ENCODE measurements at regions not wholly inside any gene's neighbourhood (a gene's known extent, or its start where the extent isn't known, plus 50 kb on each side); places are given as distances from the start of the nearest gene placed in this dataset.

GRCh38 chr13:84683448-84683847, 801.2 kb upstream of the SLITRK1 start:
- Histone ChIP-seq H3K4me2 (ENCODE audit: low read length) (no peak overlapping the region), H3F3A (ENCODE audit: insufficient read depth, low read length) (no peaks in the 10 kb centered on the region), H3K27me3 (ENCODE audit: insufficient read depth, low read length) (no peaks in the 10 kb centered on the region), H3K27ac (ENCODE audit: low read depth, low read length, poor library complexity, severe bottlenecking) (no peak overlapping the region), H4K20me1 (ENCODE audit: insufficient read depth, low read length) (no peaks in the 10 kb centered on the region), H3K4me1 (ENCODE audit: insufficient read depth, low read length, severe bottlenecking) (no peaks in the 10 kb centered on the region), H3K9me2 (ENCODE audit: low read depth, low read length) (no peaks in the 10 kb centered on the region), H3K4me3 (ENCODE audit: low read depth, low read length, poor library complexity, severe bottlenecking) (no peak overlapping the region), H2AFZ (ENCODE audit: low read length) (no peak overlapping the region), H3K79me2 (ENCODE audit: insufficient read depth, low read length) (no peaks in the 10 kb centered on the region), H3K36me3 (ENCODE audit: insufficient read depth, low read length) (no peaks in the 10 kb centered on the region), H3K9me3 (ENCODE audit: low read length) (no peaks in the 10 kb centered on the region), H3K9ac (ENCODE audit: low read length) (no peak overlapping the region)
- TF ChIP-seq, protein P1, sequence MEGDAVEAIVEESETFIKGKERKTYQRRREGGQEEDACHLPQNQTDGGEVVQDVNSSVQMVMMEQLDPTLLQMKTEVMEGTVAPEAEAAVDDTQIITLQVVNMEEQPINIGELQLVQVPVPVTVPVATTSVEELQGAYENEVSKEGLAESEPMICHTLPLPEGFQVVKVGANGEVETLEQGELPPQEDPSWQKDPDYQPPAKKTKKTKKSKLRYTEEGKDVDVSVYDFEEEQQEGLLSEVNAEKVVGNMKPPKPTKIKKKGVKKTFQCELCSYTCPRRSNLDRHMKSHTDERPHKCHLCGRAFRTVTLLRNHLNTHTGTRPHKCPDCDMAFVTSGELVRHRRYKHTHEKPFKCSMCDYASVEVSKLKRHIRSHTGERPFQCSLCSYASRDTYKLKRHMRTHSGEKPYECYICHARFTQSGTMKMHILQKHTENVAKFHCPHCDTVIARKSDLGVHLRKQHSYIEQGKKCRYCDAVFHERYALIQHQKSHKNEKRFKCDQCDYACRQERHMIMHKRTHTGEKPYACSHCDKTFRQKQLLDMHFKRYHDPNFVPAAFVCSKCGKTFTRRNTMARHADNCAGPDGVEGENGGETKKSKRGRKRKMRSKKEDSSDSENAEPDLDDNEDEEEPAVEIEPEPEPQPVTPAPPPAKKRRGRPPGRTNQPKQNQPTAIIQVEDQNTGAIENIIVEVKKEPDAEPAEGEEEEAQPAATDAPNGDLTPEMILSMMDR (IDR thresholded peaks at IDR 0.05; ENCODE audit: low read length): no peak
- TF ChIP-seq EZH2 (IDR thresholded peaks at IDR 0.05; ENCODE audit: borderline replicate concordance, low read length): no peak

- no peaks in the 10 kb centered on the region for H3K9me2 ChIP-seq (ENCODE audit: low read depth, low read length)
- TF ChIP-seq, protein P1 (IDR thresholded peaks at IDR 0.05; ENCODE audit: low read length): no peak
- TF ChIP-seq EZH2 (IDR thresholded peaks at IDR 0.05; ENCODE audit: borderline replicate concordance, low read length): no peak
Measured at GRCh38 chr13:84677836-84678235, 795.6 kb upstream of the SLITRK1 start.

GRCh38 chr13:84672616-84673015, 790.3 kb upstream of the SLITRK1 start:
- H3K4me3 ChIP-seq (ENCODE audit: low read depth, low read length, poor library complexity, severe bottlenecking): no peak overlapping the region
- H4K20me1 ChIP-seq (ENCODE audit: insufficient read depth, low read length): no peaks in the 10 kb centered on the region; the same call in 1 of the 2 replicates
- H3K79me2 ChIP-seq (ENCODE audit: insufficient read depth, low read length): no peaks in the 10 kb centered on the region
- H3K27ac ChIP-seq (ENCODE audit: low read depth, low read length, poor library complexity, severe bottlenecking): no peak overlapping the region
- H2AFZ ChIP-seq (ENCODE audit: low read length): no peak overlapping the region
- H3K9me3 ChIP-seq (ENCODE audit: low read length): no peaks in the 10 kb centered on the region
- H3K4me2 ChIP-seq (ENCODE audit: low read length): no peak overlapping the region
- H3F3A ChIP-seq (ENCODE audit: insufficient read depth, low read length): no peaks in the 10 kb centered on the region
- no peak for TF ChIP-seq EZH2 (IDR thresholded peaks at IDR 0.05; ENCODE audit: borderline replicate concordance, low read length)
- TF ChIP-seq, protein P1 (IDR thresholded peaks at IDR 0.05; ENCODE audit: low read length): no peak
- H3K27me3 ChIP-seq (ENCODE audit: insufficient read depth, low read length): no peaks in the 10 kb centered on the region
- no peaks in the 10 kb centered on the region for H3K36me3 ChIP-seq (ENCODE audit: insufficient read depth, low read length)
- H3K4me1 ChIP-seq (ENCODE audit: insufficient read depth, low read length, severe bottlenecking): no peaks in the 10 kb centered on the region
- no peaks in the 10 kb centered on the region for H3K9me2 ChIP-seq (ENCODE audit: low read depth, low read length)
- no peak overlapping the region for H3K9ac ChIP-seq (ENCODE audit: low read length)

More at GRCh38 chr13:84677836-84678235, 795.6 kb upstream of the SLITRK1 start:
- Histone ChIP-seq H3K4me3 (ENCODE audit: low read depth, low read length, poor library complexity, severe bottlenecking) (no peak overlapping the region), H3K9me3 (ENCODE audit: low read length) (no peaks in the 10 kb centered on the region), H3F3A (ENCODE audit: insufficient read depth, low read length) (no peaks in the 10 kb centered on the region), H4K20me1 (ENCODE audit: insufficient read depth, low read length) (no peaks in the 10 kb centered on the region), H3K27me3 (ENCODE audit: insufficient read depth, low read length) (no peaks in the 10 kb centered on the region), H3K4me1 (ENCODE audit: insufficient read depth, low read length, severe bottlenecking) (no peaks in the 10 kb centered on the region), H3K27ac (ENCODE audit: low read depth, low read length, poor library complexity, severe bottlenecking) (no peak overlapping the region), H3K9ac (ENCODE audit: low read length) (no peak overlapping the region), H3K36me3 (ENCODE audit: insufficient read depth, low read length) (no peaks in the 10 kb centered on the region), H3K4me2 (ENCODE audit: low read length) (no peak overlapping the region), H3K79me2 (ENCODE audit: insufficient read depth, low read length) (no peaks in the 10 kb centered on the region), H2AFZ (ENCODE audit: low read length) (no peak overlapping the region)
